ENCODE measurements at regions not wholly inside any gene's neighbourhood (a gene's known extent, or its start where the extent isn't known, plus 50 kb on each side); places are given as distances from the start of the nearest gene placed in this dataset.

DNA sequence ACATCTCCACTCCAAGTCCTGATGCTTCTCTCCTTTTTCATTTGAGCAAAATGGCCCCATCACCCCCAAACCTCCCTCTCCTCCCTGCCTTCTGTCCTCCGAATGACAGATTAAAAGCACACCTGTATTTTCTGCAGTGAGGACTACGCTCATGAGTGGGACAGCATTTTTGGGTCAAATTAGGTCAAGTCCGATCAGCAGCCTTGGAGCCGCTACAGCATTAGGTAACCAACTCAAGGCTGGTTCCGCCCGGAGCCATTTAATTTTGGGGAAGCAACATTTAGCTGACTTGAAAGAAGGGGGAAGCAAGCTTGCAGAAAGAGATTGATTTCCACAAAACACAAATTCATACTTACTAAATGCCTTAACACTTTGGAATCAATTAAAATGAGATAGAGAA lies 324.1 kb upstream of the CDH5 start:
- Histone ChIP-seq H3K27ac (ENCODE audit: low read length) (no peak overlapping the region), H3K4me3 (ENCODE audit: low read length) (no peak overlapping the region), H3K4me1 (ENCODE audit: control insufficient read depth, insufficient read depth, low read length) (no peaks in the 10 kb centered on the region), H3K36me3 (ENCODE audit: control insufficient read depth, insufficient read depth, low read length) (no peaks in the 10 kb centered on the region), H3K27me3 (ENCODE audit: control insufficient read depth, insufficient read depth, low read length) (no peaks in the 10 kb centered on the region), H3K9me3 (ENCODE audit: control insufficient read depth, insufficient read depth, low read length) (no peaks in the 10 kb centered on the region)
- no peak for DNase-seq (ENCODE audit: low read depth, low spot score)
- no CpG with 5 or more reads among the region's 6 CpGs for WGBS (ENCODE audit: insufficient coverage, insufficient read length)

DNA sequence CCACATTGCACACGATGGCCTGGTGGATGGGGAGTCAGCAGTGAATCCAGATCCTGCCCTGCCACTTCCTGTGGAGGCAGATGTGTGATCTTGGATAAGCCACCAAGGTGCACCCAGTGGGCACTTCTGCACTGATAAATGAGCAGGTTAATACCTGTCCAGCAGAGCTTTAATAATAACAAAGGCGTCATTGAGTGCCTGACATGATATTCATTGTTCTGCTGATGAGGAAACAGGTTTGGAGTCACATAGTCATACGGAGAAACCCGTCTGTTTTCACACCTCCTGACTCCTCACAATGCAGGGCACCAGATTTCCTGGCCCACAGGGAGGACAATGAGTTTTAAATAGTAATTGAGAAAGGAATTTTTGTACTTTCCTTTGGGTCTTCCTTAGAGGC lies 324.6 kb upstream of the CDH5 start:
- no peak for DNase-seq (ENCODE audit: low read depth, low spot score)
- WGBS (ENCODE audit: insufficient coverage, insufficient read length) = no CpG with 5 or more reads among the region's 4 CpGs
- Histone ChIP-seq H3K36me3 (ENCODE audit: control insufficient read depth, insufficient read depth, low read length) (no peaks in the 10 kb centered on the region), H3K27me3 (ENCODE audit: control insufficient read depth, insufficient read depth, low read length) (no peaks in the 10 kb centered on the region), H3K4me3 (ENCODE audit: low read length) (no peak overlapping the region), H3K9me3 (ENCODE audit: control insufficient read depth, insufficient read depth, low read length) (no peaks in the 10 kb centered on the region), H3K27ac (ENCODE audit: low read length) (no peak overlapping the region), H3K4me1 (ENCODE audit: control insufficient read depth, insufficient read depth, low read length) (no peaks in the 10 kb centered on the region)

- no peaks in the 10 kb centered on the region for H3K27me3 ChIP-seq (ENCODE audit: control insufficient read depth, insufficient read depth, low read length)
- H3K36me3 ChIP-seq (ENCODE audit: control insufficient read depth, insufficient read depth, low read length) = no peaks in the 10 kb centered on the region
- H3K4me1 ChIP-seq (ENCODE audit: control insufficient read depth, insufficient read depth, low read length) = no peaks in the 10 kb centered on the region
- DNase-seq (ENCODE audit: low read depth, low spot score) = no peak
- no peak overlapping the region for H3K27ac ChIP-seq (ENCODE audit: low read length)
- H3K4me3 ChIP-seq (ENCODE audit: low read length) = no peak overlapping the region
- WGBS (ENCODE audit: insufficient coverage, insufficient read length) = no CpG with 5 or more reads among the region's 4 CpGs
- no peaks in the 10 kb centered on the region for H3K9me3 ChIP-seq (ENCODE audit: control insufficient read depth, insufficient read depth, low read length)
Observed at GRCh38 chr16:66039793-66040192, 326.7 kb upstream of the CDH5 start.

- no peak for DNase-seq (ENCODE audit: low read depth, low spot score)
- H3K36me3 ChIP-seq (ENCODE audit: control insufficient read depth, insufficient read depth, low read length) = no peaks in the 10 kb centered on the region
- no peaks in the 10 kb centered on the region for H3K4me1 ChIP-seq (ENCODE audit: control insufficient read depth, insufficient read depth, low read length)
- H3K4me3 ChIP-seq (ENCODE audit: low read length) = no peak overlapping the region
- H3K9me3 ChIP-seq (ENCODE audit: control insufficient read depth, insufficient read depth, low read length) = no peaks in the 10 kb centered on the region
- no peak overlapping the region for H3K27ac ChIP-seq (ENCODE audit: low read length)
- no peaks in the 10 kb centered on the region for H3K27me3 ChIP-seq (ENCODE audit: control insufficient read depth, insufficient read depth, low read length)
- WGBS (ENCODE audit: insufficient coverage, insufficient read length) = no CpG with 5 or more reads among the region's 6 CpGs
Observed at GRCh38 chr16:66036793-66037715, 329.4 kb upstream of the CDH5 start.

DNA sequence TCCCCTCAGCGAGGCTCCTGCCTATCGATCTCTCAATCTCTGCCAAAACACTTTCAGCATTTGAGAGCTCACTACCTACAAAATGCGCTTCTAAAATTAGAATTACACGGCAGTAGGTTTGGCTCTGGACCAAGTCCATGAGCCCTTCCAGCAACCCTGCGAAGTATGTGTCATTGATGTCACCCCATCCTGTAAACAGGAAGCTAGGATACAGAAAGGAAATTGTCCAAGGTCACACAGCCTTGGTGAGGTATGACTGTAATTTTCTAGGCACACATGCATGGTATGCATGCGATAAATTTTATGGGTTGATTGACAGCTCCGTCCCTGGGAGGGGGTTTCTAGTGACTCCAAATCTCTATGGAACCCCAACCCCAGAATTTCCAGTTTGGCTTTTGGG lies 330.3 kb upstream of the CDH5 start:
- H3K36me3 ChIP-seq (ENCODE audit: control insufficient read depth, insufficient read depth, low read length) = no peaks in the 10 kb centered on the region
- no peak overlapping the region for H3K27ac ChIP-seq (ENCODE audit: low read length)
- H3K4me1 ChIP-seq (ENCODE audit: control insufficient read depth, insufficient read depth, low read length) = no peaks in the 10 kb centered on the region
- no peaks in the 10 kb centered on the region for H3K9me3 ChIP-seq (ENCODE audit: control insufficient read depth, insufficient read depth, low read length)
- no CpG with 5 or more reads among the region's 7 CpGs for WGBS (ENCODE audit: insufficient coverage, insufficient read length)
- H3K27me3 ChIP-seq (ENCODE audit: control insufficient read depth, insufficient read depth, low read length) = no peaks in the 10 kb centered on the region
- H3K4me3 ChIP-seq (ENCODE audit: low read length) = no peak overlapping the region
- no peak for DNase-seq (ENCODE audit: low read depth, low spot score)

DNA sequence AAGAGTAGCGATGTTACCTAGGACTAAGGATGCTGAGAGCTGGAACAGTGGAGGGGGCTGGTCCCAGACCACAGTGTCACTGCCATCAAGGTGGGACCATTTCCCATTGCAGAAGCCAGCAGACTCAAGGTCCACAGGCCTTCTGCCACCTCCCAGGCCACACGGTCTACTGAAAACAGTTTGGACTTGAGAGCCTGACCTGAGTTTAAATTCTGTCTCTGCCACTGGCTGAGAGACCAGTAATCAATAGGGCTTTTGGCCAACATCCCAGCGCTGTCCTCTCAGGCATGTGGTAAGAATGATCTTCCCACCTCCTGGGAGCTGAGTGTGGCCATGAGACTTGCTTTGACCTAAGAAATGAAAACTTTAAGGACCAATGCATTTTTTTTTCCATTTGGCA lies 331.4 kb upstream of the CDH5 start:
- WGBS (ENCODE audit: insufficient coverage, insufficient read length) = no CpG with 5 or more reads among the region's 3 CpGs
- Histone ChIP-seq H3K4me3 (ENCODE audit: low read length) (no peak overlapping the region), H3K27ac (ENCODE audit: low read length) (no peak overlapping the region), H3K27me3 (ENCODE audit: control insufficient read depth, insufficient read depth, low read length) (no peaks in the 10 kb centered on the region), H3K4me1 (ENCODE audit: control insufficient read depth, insufficient read depth, low read length) (no peaks in the 10 kb centered on the region; the same call in 1 of the 2 replicates), H3K9me3 (ENCODE audit: control insufficient read depth, insufficient read depth, low read length) (no peaks in the 10 kb centered on the region), H3K36me3 (ENCODE audit: control insufficient read depth, insufficient read depth, low read length) (no peaks in the 10 kb centered on the region)
- DNase-seq (ENCODE audit: low read depth, low spot score) = no peak

DNA sequence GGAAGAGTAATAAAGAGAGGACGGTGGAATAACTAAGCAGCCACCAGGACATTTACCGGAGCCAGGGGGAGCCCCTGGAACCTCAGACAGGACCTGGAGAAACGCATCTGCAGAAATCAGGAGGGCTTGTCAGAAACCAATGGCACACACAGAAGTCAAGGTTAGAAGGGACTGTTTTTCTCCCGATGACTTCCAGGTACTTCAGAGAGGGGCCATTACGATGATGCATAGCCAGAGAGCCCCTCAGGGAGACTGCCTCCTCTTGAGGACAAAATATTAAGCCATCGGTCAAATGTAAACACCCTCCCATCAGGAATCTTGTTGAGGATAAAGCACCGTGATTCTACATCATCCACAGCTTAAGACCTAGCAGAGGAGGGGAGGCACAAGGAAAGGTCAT lies 333.6 kb upstream of the CDH5 start:
- H3K4me1 ChIP-seq (ENCODE audit: control insufficient read depth, insufficient read depth, low read length) = no peaks in the 10 kb centered on the region; the same call in 1 of the 2 replicates
- no peaks in the 10 kb centered on the region for H3K27me3 ChIP-seq (ENCODE audit: control insufficient read depth, insufficient read depth, low read length)
- WGBS (ENCODE audit: insufficient coverage, insufficient read length) = no CpG with 5 or more reads among the region's 7 CpGs

GRCh38 chr16:66030036-66030435 lies 336.5 kb upstream of the CDH5 start:
- Histone ChIP-seq H3K9me3 (ENCODE audit: control insufficient read depth, insufficient read depth, low read length) (no peaks in the 10 kb centered on the region), H3K36me3 (ENCODE audit: control insufficient read depth, insufficient read depth, low read length) (no peaks in the 10 kb centered on the region), H3K27ac (ENCODE audit: low read length) (no peak overlapping the region), H3K4me3 (ENCODE audit: low read length) (no peak overlapping the region), H3K27me3 (ENCODE audit: control insufficient read depth, insufficient read depth, low read length) (no peaks in the 10 kb centered on the region), H3K4me1 (ENCODE audit: control insufficient read depth, insufficient read depth, low read length) (no peaks in the 10 kb centered on the region; the same call in 1 of the 2 replicates)
- WGBS (ENCODE audit: insufficient coverage, insufficient read length) = no CpG with 5 or more reads among the region's 4 CpGs
- no peak for DNase-seq (ENCODE audit: low read depth, low spot score)

More for the DNA sequence above, 333.6 kb upstream of the CDH5 start:
- H3K36me3 ChIP-seq (ENCODE audit: control insufficient read depth, insufficient read depth, low read length) = no peaks in the 10 kb centered on the region
- H3K27ac ChIP-seq (ENCODE audit: low read length) = no peak overlapping the region
- no peak overlapping the region for H3K4me3 ChIP-seq (ENCODE audit: low read length)
- H3K9me3 ChIP-seq (ENCODE audit: control insufficient read depth, insufficient read depth, low read length) = no peaks in the 10 kb centered on the region
- DNase-seq (ENCODE audit: low read depth, low spot score) = no peak

DNA sequence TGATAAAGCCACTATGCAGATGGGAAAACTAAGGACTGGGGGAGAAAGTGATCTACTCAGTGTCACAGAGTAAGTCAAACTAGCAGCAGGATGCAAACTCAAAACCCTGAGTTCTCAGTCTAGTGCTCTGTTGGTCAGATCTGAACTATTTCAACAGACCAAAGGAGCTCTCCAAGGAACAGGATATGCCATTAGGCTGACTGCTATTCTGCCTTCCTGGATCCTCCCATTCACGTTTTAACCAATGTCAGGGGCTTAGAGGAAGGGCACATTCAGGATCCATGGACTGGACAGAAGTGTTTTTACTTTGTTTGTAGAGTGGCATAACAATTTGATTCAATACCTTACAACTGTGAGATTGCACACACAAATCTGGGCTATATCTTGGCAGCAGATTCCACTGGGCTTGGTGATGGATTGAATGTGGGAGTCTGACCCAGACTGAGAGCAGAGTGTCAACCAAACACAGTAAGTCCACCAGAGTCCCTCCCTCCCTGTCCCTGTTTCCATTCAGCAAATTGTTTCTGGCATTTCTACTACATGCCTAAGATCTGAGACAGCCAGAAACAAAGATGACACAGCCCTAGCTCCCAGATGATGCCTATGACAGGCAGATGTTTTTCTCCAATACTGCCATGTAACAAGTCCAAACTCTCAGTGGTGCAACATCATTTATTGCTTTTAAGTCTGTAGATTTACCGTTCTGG lies 337.8 kb upstream of the CDH5 start:
- Histone ChIP-seq H3K4me3 (ENCODE audit: low read length) (no peak overlapping the region), H3K4me1 (ENCODE audit: control insufficient read depth, insufficient read depth, low read length) (no peaks in the 10 kb centered on the region; the same call in 1 of the 2 replicates), H3K36me3 (ENCODE audit: control insufficient read depth, insufficient read depth, low read length) (no peaks in the 10 kb centered on the region), H3K27me3 (ENCODE audit: control insufficient read depth, insufficient read depth, low read length) (no peaks in the 10 kb centered on the region), H3K9me3 (ENCODE audit: control insufficient read depth, insufficient read depth, low read length) (no peaks in the 10 kb centered on the region), H3K27ac (ENCODE audit: low read length) (no peak overlapping the region)
- DNase-seq (ENCODE audit: low read depth, low spot score) = no peak
- WGBS (ENCODE audit: insufficient coverage, insufficient read length) = no CpG with 5 or more reads among the region's 2 CpGs

DNA sequence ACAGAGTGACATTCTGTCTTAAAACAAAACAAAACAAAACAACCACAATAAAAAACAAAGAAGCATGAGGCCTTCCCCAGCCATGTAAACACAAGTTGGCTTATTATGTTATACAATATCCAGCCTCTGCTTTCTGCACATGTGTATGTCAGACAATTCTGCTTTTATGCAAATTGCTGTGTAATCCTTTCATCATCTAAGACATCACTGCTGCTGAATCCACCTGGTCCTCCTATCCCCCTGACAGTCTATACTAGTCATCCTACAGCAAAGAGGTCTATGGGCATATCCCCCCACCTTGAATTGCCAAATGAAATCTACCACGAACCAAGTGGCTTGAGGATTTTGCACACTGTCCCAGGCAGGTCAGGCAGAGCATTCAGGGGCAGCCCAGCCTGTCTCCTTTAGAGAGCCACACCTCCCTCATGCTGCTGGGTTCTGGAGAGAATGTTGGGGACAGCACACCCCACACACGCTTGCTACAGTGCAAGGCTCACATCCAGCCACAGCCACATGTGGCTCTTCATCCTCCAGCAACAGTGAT lies 339.6 kb upstream of the CDH5 start:
- no CpG with 5 or more reads among the region's 2 CpGs for WGBS (ENCODE audit: insufficient coverage, insufficient read length)
- no peak for DNase-seq (ENCODE audit: low read depth, low spot score)
- H3K9me3 ChIP-seq (ENCODE audit: control insufficient read depth, insufficient read depth, low read length) = no peaks in the 10 kb centered on the region
- no peak overlapping the region for H3K4me3 ChIP-seq (ENCODE audit: low read length)
- no peak overlapping the region for H3K27ac ChIP-seq (ENCODE audit: low read length)
- H3K36me3 ChIP-seq (ENCODE audit: control insufficient read depth, insufficient read depth, low read length) = no peaks in the 10 kb centered on the region
- H3K4me1 ChIP-seq (ENCODE audit: control insufficient read depth, insufficient read depth, low read length) = no peaks in the 10 kb centered on the region; the same call in 1 of the 2 replicates
- H3K27me3 ChIP-seq (ENCODE audit: control insufficient read depth, insufficient read depth, low read length) = no peaks in the 10 kb centered on the region
